Natural killer cell treated with Interleukin-12 subunit alpha and Interleukin-12 subunit beta and Interleukin-15 and Interleukin-18, amount 100 ng/mL, for 72 hours (primary cell): ENCODE measurements at regions not wholly inside any gene's neighbourhood (a gene's known extent, or its start where the extent isn't known, plus 50 kb on each side); places are given as distances from the start of the nearest gene placed in this dataset.
"Not testable (repeated sequence)": the region's sequence is repeated elsewhere in the genome, so short reads cannot be mapped to it uniquely, and the experiment has no call there.

ENCODE experiments used
- ATAC-seq, 2 donors: fragments of 150-1000 bp; cut with Tn5 transposase in 1 of 2; sonication (Bioruptor Pico), chemical (Tn5 transposase) in 1 of 2; 2 replicates each; pipeline ENCODE4 v1.10.0; 2021
- DNase-seq: peaks from one replicate; pipeline ENCODE4 v3.0.0; 2022; ENCODE audit warnings: low spot score
- H3K27ac Mint-ChIP-seq, 2 donors: 1 replicate in 1 of 2; 2 replicates in 1 of 2; pipeline ENCODE4 v1.8.0; 2022; ENCODE audit warnings: mixed read lengths in 2 of 2, mild to moderate bottlenecking in 1 of 2, moderate library complexity in 1 of 2
- H3K27me3 Mint-ChIP-seq, 2 donors: 1 replicate in 1 of 2; 2 replicates in 1 of 2; pipeline ENCODE4 v1.8.0; 2022; ENCODE audit warnings: mixed read lengths in 2 of 2
- H3K36me3 Mint-ChIP-seq: one replicate; pipeline ENCODE4 v1.8.0; 2022; ENCODE audit warnings: mixed read lengths
- H3K4me1 Mint-ChIP-seq, 2 donors: 1 replicate in 1 of 2; 2 replicates in 1 of 2; pipeline ENCODE4 v1.8.0; 2022; ENCODE audit warnings: low read depth in 2 of 2, mixed read lengths in 2 of 2, mild to moderate bottlenecking in 1 of 2
- H3K4me3 Mint-ChIP-seq: one replicate; pipeline ENCODE4 v1.8.0; 2022; ENCODE audit warnings: mixed read lengths
- H3K9me3 Mint-ChIP-seq: 2 replicates; pipeline ENCODE4 v1.8.0; 2022; ENCODE audit warnings: mixed read lengths

- H3K9me3 Mint-ChIP-seq = no peaks in the 10 kb centered on the region
- H3K4me3 Mint-ChIP-seq = peak overlapping the region; percentile 48
- H3K27ac Mint-ChIP-seq = peak overlapping the region in 1 of 2 donors; percentile 62
- H3K27me3 Mint-ChIP-seq = peaks cover 10 to 12% of the 10 kb centered on the region in 2 donors
- peaks cover 8 to 16% of the 10 kb centered on the region in 2 donors for H3K4me1 Mint-ChIP-seq
- H3K36me3 Mint-ChIP-seq = no peaks in the 10 kb centered on the region
- no peak for DNase-seq
- ATAC-seq = no peak
Measured at GRCh38 chr14:34059037-34059924, 108.4 kb upstream of the EGLN3 start.

GRCh38 chr14:34058510-34058909, 107.6 kb upstream of the EGLN3 start:
- H3K27ac Mint-ChIP-seq = no peak overlapping the region
- no peaks in the 10 kb centered on the region for H3K9me3 Mint-ChIP-seq
- no peak for ATAC-seq
- peaks cover 10 to 12% of the 10 kb centered on the region in 2 donors for H3K27me3 Mint-ChIP-seq
- H3K36me3 Mint-ChIP-seq = no peaks in the 10 kb centered on the region
- DNase-seq = no peak
- no peak overlapping the region for H3K4me3 Mint-ChIP-seq
- peaks cover 8 to 19% of the 10 kb centered on the region in 2 donors for H3K4me1 Mint-ChIP-seq

- no peak for DNase-seq
- Mint-ChIP-seq H3K36me3 (no peaks in the 10 kb centered on the region), H3K4me1 (peaks cover 8 to 31% of the 10 kb centered on the region in 2 donors), H3K27ac (no peak overlapping the region), H3K9me3 (no peaks in the 10 kb centered on the region), H3K27me3 (peaks cover 6% of the 10 kb centered on the region in 2 donors), H3K4me3 (no peak overlapping the region)
- ATAC-seq = no peak
Measured at GRCh38 chr14:34056046-34056445, 105.2 kb upstream of the EGLN3 start.

- Mint-ChIP-seq H3K4me1 (peaks cover 1 to 24% of the 10 kb centered on the region in 2 donors), H3K36me3 (no peaks in the 10 kb centered on the region), H3K4me3 (no peak overlapping the region), H3K27me3 (peaks cover 0 to 6% of the 10 kb centered on the region in 2 donors), H3K9me3 (peaks cover 3% of the 10 kb centered on the region), H3K27ac (peak overlapping the region in 1 of 2 donors; percentile 45)
- no peak for DNase-seq
- no peak for ATAC-seq
Measured at GRCh38 chr14:34055157-34055950, 104.5 kb upstream of the EGLN3 start.

- DNase-seq (no peak), ATAC-seq (no peak)
- H3K27ac Mint-ChIP-seq = no peak overlapping the region
- peaks cover 0 to 9% of the 10 kb centered on the region in 2 donors for H3K27me3 Mint-ChIP-seq
- H3K4me3 Mint-ChIP-seq = no peak overlapping the region
- H3K9me3 Mint-ChIP-seq = peaks cover 3% of the 10 kb centered on the region
- H3K36me3 Mint-ChIP-seq = no peaks in the 10 kb centered on the region
- H3K4me1 Mint-ChIP-seq = peaks cover 0 to 23% of the 10 kb centered on the region in 2 donors
Measured at GRCh38 chr14:34053666-34054065, 102.8 kb upstream of the EGLN3 start.

- ATAC-seq (peak in 1 of 2 donors; percentile 31), DNase-seq (no peak)
- Mint-ChIP-seq H3K9me3 (peaks cover 3% of the 10 kb centered on the region), H3K36me3 (no peaks in the 10 kb centered on the region), H3K4me1 (peaks cover 0 to 23% of the 10 kb centered on the region in 2 donors), H3K27ac (peak overlapping the region in 1 of 2 donors; percentile 29), H3K27me3 (peaks cover 0 to 9% of the 10 kb centered on the region in 2 donors), H3K4me3 (no peak overlapping the region)
Measured at GRCh38 chr14:34052658-34053014, 101.8 kb upstream of the EGLN3 start.

DNA sequence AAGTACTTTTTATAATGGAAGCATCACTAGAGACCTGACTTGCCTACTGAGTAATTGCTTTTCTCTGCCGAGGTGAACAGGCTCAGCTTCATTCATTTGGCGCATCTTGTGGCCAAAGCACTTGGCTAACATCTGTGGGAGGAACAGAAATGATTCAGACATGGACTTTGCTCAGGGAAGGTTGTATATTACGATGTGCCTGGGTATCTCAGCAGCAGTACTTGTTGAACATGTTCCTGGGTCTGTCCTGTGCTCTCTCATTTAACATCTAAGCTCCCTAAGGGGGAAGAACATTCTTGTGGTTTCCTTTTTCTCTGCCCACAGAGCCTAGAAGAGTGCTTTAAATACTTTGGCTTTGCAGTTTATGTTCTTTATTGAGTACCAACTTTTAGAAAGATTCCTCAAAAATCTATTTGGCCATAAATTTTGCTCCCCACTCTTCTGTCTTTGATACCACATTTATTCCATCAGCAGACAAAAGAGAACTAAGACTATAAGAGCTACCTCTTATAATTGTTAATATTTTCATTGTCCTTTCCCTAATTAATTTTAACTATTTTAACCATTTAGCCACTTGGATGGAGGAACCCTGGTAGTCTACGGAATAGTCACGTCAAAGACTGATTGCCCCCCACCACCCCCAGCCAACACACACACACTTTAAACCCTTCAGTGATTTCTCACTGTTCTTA, 101.2 kb upstream of the EGLN3 start:
- ATAC-seq = peak; percentile 50 to 54
- H3K4me3 Mint-ChIP-seq = no peak overlapping the region
- H3K27me3 Mint-ChIP-seq = peaks cover 0 to 9% of the 10 kb centered on the region in 2 donors
- peaks cover 0 to 23% of the 10 kb centered on the region in 2 donors for H3K4me1 Mint-ChIP-seq
- peaks cover 3% of the 10 kb centered on the region for H3K9me3 Mint-ChIP-seq
- H3K27ac Mint-ChIP-seq = peak overlapping the region in 1 of 2 donors; percentile 29
- DNase-seq = no peak
- no peaks in the 10 kb centered on the region for H3K36me3 Mint-ChIP-seq

DNA sequence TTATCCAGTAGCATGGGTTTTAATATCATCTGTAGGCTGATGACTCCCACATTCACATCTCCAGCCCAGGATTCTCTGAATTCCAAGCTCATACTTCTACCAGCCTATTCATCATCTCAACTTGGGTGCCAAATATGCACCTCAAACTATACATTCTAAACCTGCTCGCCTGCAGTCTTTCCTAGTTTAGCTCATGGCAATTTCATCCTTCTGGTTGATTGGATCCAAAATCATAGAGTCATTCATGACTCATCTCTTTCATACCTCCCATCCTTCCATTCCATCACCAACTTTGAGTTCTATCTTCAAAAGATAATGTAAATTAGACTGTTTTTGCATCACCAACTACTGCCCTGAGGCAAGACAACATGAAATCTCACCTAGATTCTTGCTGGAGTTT, 99.7 kb upstream of the EGLN3 start:
- Mint-ChIP-seq H3K27ac (peak overlapping the region in 1 of 2 donors; percentile 11), H3K27me3 (peaks cover 0 to 13% of the 10 kb centered on the region in 2 donors), H3K36me3 (no peaks in the 10 kb centered on the region), H3K4me1 (peaks cover 0 to 23% of the 10 kb centered on the region in 2 donors), H3K9me3 (peaks cover 3% of the 10 kb centered on the region), H3K4me3 (no peak overlapping the region)
- ATAC-seq (no peak), DNase-seq (no peak)

GRCh38 chr14:34049790-34050189, 98.9 kb upstream of the EGLN3 start:
- Mint-ChIP-seq H3K27me3 (peaks cover 0 to 13% of the 10 kb centered on the region in 2 donors), H3K4me1 (peaks cover under 1 to 19% of the 10 kb centered on the region in 2 donors), H3K4me3 (no peak overlapping the region), H3K9me3 (peaks cover 3% of the 10 kb centered on the region), H3K27ac (no peak overlapping the region), H3K36me3 (no peaks in the 10 kb centered on the region)
- no peak for ATAC-seq
- DNase-seq = no peak

GRCh38 chr14:34049187-34049586, 98.3 kb upstream of the EGLN3 start:
- peaks cover 7 to 22% of the 10 kb centered on the region in 2 donors for H3K4me1 Mint-ChIP-seq
- DNase-seq, H3K27ac Mint-ChIP-seq, H3K4me3 Mint-ChIP-seq, ATAC-seq, H3K36me3 Mint-ChIP-seq, H3K9me3 Mint-ChIP-seq: not testable (repeated sequence)
- H3K27me3 Mint-ChIP-seq = peaks cover 0 to 13% of the 10 kb centered on the region in 2 donors

DNA sequence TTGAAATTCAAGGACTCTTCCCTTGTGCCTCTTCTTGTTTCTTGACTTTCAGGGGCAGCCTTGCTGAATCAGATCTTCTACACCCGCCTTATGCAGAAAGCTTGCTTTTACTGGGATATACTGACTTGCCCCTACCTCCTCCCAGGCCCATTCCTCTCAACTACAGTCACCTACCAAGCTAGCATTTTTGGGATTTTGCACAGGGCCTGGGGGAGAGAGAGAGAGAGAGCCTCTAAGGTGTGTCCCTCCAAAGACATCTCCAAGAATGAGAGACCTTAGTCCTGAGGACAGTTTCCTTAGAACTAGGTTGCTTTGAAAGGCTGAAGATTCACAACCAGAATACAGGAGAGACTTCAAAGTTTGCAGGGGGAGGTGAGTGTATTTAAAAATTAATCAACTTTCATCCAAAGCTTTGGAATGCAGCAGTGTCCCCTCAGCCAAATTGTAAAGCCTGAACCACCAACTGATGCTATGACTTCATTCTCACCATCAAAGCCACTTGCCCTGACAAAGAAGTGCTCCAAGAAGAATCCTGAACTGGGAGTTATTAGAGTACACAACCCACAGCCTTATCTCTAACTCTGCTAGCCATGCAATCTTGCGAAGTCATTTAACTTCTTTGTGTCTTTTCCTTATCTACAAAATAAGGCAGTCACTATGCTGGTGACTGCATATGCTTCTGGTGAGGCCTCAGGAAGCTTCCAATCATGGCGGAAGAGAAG, 96.1 kb upstream of the EGLN3 start:
- Mint-ChIP-seq H3K9me3 (peaks cover 3% of the 10 kb centered on the region), H3K27me3 (peaks cover 0 to 13% of the 10 kb centered on the region in 2 donors), H3K4me1 (peaks cover 21 to 25% of the 10 kb centered on the region in 2 donors), H3K27ac (peak overlapping the region in 1 of 2 donors; percentile 42), H3K36me3 (no peaks in the 10 kb centered on the region), H3K4me3 (no peak overlapping the region)
- no peak for ATAC-seq
- no peak for DNase-seq

DNA sequence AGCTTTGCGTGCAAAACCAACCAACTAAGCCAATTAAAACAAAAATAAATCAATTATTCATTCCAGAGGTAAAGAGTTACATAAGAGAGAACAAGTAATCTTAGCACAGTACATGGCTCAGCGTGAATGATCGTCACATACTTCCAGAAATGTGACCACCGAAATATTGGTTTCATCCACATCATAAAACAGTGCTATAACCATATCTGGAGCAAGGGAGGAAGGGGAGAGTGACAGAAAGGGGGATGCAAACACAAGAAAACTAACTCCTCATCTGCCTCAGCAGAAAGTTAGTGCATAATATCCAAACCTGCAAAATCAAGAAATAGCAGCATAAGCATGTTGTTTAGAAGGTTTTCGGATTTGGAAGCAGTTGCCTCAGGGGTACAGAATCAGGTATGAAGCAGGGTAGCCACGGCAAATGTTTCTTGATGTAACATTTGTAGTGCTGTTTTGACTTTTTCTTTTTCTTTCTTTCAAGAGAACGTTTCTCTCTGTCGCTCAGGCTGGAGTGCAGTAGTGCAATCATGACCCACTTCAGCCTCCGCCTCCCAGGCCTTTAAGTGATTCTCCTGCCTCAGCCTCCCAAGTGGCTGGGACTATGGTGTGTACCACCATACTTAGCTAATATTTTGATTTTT, 93.9 kb upstream of the EGLN3 start:
- H3K4me3 Mint-ChIP-seq = no peak overlapping the region
- H3K27me3 Mint-ChIP-seq = peaks cover 0 to 9% of the 10 kb centered on the region in 2 donors
- H3K36me3 Mint-ChIP-seq = no peaks in the 10 kb centered on the region
- DNase-seq = no peak
- H3K9me3 Mint-ChIP-seq = peaks cover 4% of the 10 kb centered on the region
- H3K4me1 Mint-ChIP-seq = peaks cover 21 to 25% of the 10 kb centered on the region in 2 donors
- peak overlapping the region; percentile 30 to 86 for H3K27ac Mint-ChIP-seq
- no peak for ATAC-seq

DNA sequence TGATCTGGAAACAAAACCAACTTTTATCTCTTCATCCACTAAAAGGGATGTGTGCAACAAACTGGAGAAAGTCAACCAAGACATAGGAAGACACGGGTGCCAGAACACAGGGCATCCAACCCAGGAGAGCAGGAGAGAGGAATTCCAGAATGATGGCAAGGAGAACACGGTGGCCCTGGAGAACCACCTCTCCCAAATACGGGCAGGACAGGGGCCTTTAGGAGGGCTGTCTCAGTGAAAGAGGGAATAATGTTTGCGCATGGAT, 93.4 kb upstream of the EGLN3 start:
- Mint-ChIP-seq H3K4me1 (peaks cover 21 to 24% of the 10 kb centered on the region in 2 donors), H3K27ac (peak overlapping the region; percentile 30 to 86), H3K36me3 (no peaks in the 10 kb centered on the region), H3K4me3 (peak overlapping the region; percentile 49), H3K9me3 (peaks cover 4% of the 10 kb centered on the region), H3K27me3 (peaks cover 0 to 9% of the 10 kb centered on the region in 2 donors)
- DNase-seq (no peak), ATAC-seq (no peak)
